Stimulated activated naive CD8-positive, alpha-beta T cell treated with anti-CD3 and anti-CD28 coated beads, Interleukin-15, Interleukin-2, amounts not matched to agents 100 ng/mL and 50 ng/mL, for 24 hours (primary cell): ENCODE measurements at regions not wholly inside any gene's neighbourhood (a gene's known extent, or its start where the extent isn't known, plus 50 kb on each side); places are given as distances from the start of the nearest gene placed in this dataset.
"Not testable (repeated sequence)": the region's sequence is repeated elsewhere in the genome, so short reads cannot be mapped to it uniquely, and the experiment has no call there.

Experiments
- H3K27ac Mint-ChIP-seq: one replicate; pipeline ENCODE4 v1.8.0; 2021; ENCODE audit warnings: mild to moderate bottlenecking, mixed read lengths
- H3K27me3 Mint-ChIP-seq: one replicate; pipeline ENCODE4 v1.8.0; 2021; ENCODE audit warnings: mixed read lengths
- H3K36me3 Mint-ChIP-seq: one replicate; pipeline ENCODE4 v1.8.0; 2021; ENCODE audit warnings: low read depth, mixed read lengths
- H3K4me1 Mint-ChIP-seq: one replicate; pipeline ENCODE4 v1.8.0; 2021; ENCODE audit warnings: low read depth, mixed read lengths
- H3K4me3 Mint-ChIP-seq: one replicate; pipeline ENCODE4 v1.8.0; 2021; ENCODE audit warnings: mild to moderate bottlenecking, mixed read lengths
- H3K9me3 Mint-ChIP-seq: one replicate; pipeline ENCODE4 v1.8.0; 2021; ENCODE audit warnings: mixed read lengths

DNA sequence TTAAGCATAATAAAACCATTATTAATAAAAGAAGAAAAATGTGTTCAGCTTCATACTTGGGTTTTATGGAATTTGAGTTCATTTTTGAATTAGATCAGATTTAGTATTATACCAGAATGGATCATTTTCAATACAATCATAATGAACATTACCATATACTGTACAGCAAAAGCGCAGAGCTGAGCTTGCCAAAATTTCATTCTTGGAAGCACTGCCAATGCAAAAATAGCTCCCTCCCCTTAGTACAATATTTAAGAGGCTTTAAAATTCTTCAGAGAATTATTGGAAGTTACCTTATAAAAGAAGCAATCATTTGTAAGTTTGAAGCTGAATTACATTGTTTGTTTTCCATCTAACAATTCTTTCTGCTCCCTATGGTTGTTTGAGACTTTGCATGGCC lies 938.1 kb upstream of the SLC39A10 start:
- H3K36me3 Mint-ChIP-seq: no peaks in the 10 kb centered on the region
- peaks cover 3% of the 10 kb centered on the region for H3K9me3 Mint-ChIP-seq
- no peak overlapping the region for H3K27ac Mint-ChIP-seq
- H3K4me3 Mint-ChIP-seq: no peak overlapping the region
- no peaks in the 10 kb centered on the region for H3K4me1 Mint-ChIP-seq
- H3K27me3 Mint-ChIP-seq: no peaks in the 10 kb centered on the region

DNA sequence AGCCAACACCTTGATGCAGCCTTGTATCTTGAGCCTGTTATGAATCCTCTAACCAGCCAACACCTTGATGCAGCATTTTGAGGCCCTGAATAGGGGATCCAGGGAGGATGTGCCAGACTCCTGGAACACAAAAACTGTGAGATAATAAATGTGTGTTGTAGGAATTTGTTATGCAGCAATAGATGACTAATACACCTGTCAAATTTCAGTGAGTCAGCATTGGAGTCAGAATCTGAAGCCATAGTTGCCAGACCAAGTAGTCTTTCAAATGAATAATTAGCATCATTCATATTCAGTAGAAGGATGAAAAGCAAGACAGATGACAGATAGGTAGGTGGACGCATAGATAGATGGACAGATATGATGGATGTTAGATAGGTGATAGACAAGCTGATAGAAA lies 942.5 kb upstream of the SLC39A10 start:
- H3K27ac Mint-ChIP-seq: no peak overlapping the region
- no peaks in the 10 kb centered on the region for H3K36me3 Mint-ChIP-seq
- H3K4me3 Mint-ChIP-seq: no peak overlapping the region

DNA sequence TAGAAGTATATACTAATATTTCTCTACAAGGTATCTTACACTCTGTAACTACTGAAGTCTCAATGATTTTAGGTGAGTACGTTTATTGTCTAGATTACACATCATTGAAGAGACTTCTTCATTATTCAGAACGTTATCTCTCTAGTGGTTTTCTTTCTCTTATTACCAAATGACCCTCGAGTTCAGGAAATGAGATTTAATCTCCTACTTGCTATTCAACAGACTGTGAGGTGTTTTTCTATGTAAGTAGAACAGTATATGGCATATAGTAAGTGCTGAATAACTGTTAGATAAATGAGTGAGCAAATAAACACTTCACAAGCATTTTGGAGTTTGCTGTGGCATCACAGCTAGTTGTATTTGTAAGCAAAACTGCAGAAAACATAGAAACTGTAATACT lies 947.2 kb upstream of the SLC39A10 start:
- no peak overlapping the region for H3K27ac Mint-ChIP-seq
- no peaks in the 10 kb centered on the region for H3K27me3 Mint-ChIP-seq
- no peak overlapping the region for H3K4me3 Mint-ChIP-seq
- H3K9me3 Mint-ChIP-seq: peaks cover 6% of the 10 kb centered on the region
- no peaks in the 10 kb centered on the region for H3K4me1 Mint-ChIP-seq
- H3K36me3 Mint-ChIP-seq: no peaks in the 10 kb centered on the region

More for the DNA sequence above, 942.5 kb upstream of the SLC39A10 start:
- Mint-ChIP-seq H3K4me1 (no peaks in the 10 kb centered on the region), H3K27me3 (no peaks in the 10 kb centered on the region), H3K9me3 (peaks cover 6% of the 10 kb centered on the region)

- H3K27ac Mint-ChIP-seq: no peak overlapping the region
- no peaks in the 10 kb centered on the region for H3K36me3 Mint-ChIP-seq
- no peak overlapping the region for H3K4me3 Mint-ChIP-seq
- no peaks in the 10 kb centered on the region for H3K9me3 Mint-ChIP-seq
- no peaks in the 10 kb centered on the region for H3K27me3 Mint-ChIP-seq
- H3K4me1 Mint-ChIP-seq: no peaks in the 10 kb centered on the region
These were observed 950.8 kb upstream of the SLC39A10 start for GRCh38 chr2:194706179-194706578.

- Mint-ChIP-seq H3K27me3 (no peaks in the 10 kb centered on the region), H3K4me1 (no peaks in the 10 kb centered on the region), H3K27ac (no peak overlapping the region), H3K36me3 (no peaks in the 10 kb centered on the region), H3K9me3 (no peaks in the 10 kb centered on the region), H3K4me3 (no peak overlapping the region)
These were observed 951.6 kb upstream of the SLC39A10 start for GRCh38 chr2:194705398-194705797.

- Mint-ChIP-seq H3K9me3 (no peaks in the 10 kb centered on the region), H3K4me1 (no peaks in the 10 kb centered on the region), H3K27me3 (peaks cover 3% of the 10 kb centered on the region), H3K27ac (no peak overlapping the region), H3K4me3 (no peak overlapping the region), H3K36me3 (no peaks in the 10 kb centered on the region)
These were observed 956.3 kb upstream of the SLC39A10 start for GRCh38 chr2:194700726-194701125.

GRCh38 chr2:194700116-194700515 lies 956.9 kb upstream of the SLC39A10 start:
- no peaks in the 10 kb centered on the region for H3K36me3 Mint-ChIP-seq
- H3K4me3 Mint-ChIP-seq: no peak overlapping the region
- peaks cover 3% of the 10 kb centered on the region for H3K27me3 Mint-ChIP-seq
- no peaks in the 10 kb centered on the region for H3K9me3 Mint-ChIP-seq
- H3K4me1 Mint-ChIP-seq: no peaks in the 10 kb centered on the region
- no peak overlapping the region for H3K27ac Mint-ChIP-seq

DNA sequence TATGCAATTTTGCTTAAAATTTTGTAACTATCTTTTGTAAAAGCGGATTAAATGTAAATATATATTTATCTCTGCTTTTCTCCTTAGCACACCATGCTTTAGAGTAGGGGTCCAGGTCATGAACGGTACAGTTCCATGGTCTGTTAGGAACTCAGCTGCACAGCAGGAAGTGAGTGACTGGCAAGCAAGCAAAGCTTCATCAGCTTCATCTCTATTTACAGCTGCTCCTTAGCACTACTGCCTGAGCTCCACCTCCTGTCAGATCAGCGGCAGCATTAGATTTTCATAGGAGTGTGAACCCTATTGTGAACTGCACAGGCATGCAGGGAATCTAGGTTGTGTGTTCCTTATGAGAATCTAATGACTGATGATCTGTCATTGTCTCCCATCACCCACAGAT lies 959.0 kb upstream of the SLC39A10 start:
- H3K36me3 Mint-ChIP-seq: no peaks in the 10 kb centered on the region
- no peaks in the 10 kb centered on the region for H3K9me3 Mint-ChIP-seq
- H3K4me3 Mint-ChIP-seq: no peak overlapping the region
- no peak overlapping the region for H3K27ac Mint-ChIP-seq
- peaks cover 3% of the 10 kb centered on the region for H3K27me3 Mint-ChIP-seq
- H3K4me1 Mint-ChIP-seq: no peaks in the 10 kb centered on the region

GRCh38 chr2:194697439-194697838 lies 959.6 kb upstream of the SLC39A10 start:
- H3K4me1 Mint-ChIP-seq: no peaks in the 10 kb centered on the region
- no peak overlapping the region for H3K4me3 Mint-ChIP-seq
- no peaks in the 10 kb centered on the region for H3K9me3 Mint-ChIP-seq
- no peak overlapping the region for H3K27ac Mint-ChIP-seq
- H3K36me3 Mint-ChIP-seq: no peaks in the 10 kb centered on the region
- H3K27me3 Mint-ChIP-seq: peaks cover 3% of the 10 kb centered on the region

- Mint-ChIP-seq H3K9me3 (no peaks in the 10 kb centered on the region), H3K4me1 (no peaks in the 10 kb centered on the region), H3K27me3 (peaks cover 3% of the 10 kb centered on the region), H3K27ac (no peak overlapping the region), H3K36me3 (no peaks in the 10 kb centered on the region), H3K4me3 (no peak overlapping the region)
These were observed 960.3 kb upstream of the SLC39A10 start for GRCh38 chr2:194696690-194697089.

- no peaks in the 10 kb centered on the region for H3K4me1 Mint-ChIP-seq
- H3K27ac Mint-ChIP-seq: no peak overlapping the region
- peaks cover 5% of the 10 kb centered on the region for H3K9me3 Mint-ChIP-seq
- H3K27me3 Mint-ChIP-seq: no peaks in the 10 kb centered on the region
- no peaks in the 10 kb centered on the region for H3K36me3 Mint-ChIP-seq
- no peak overlapping the region for H3K4me3 Mint-ChIP-seq
These were observed 970.5 kb upstream of the SLC39A10 start for GRCh38 chr2:194686569-194686968.

DNA sequence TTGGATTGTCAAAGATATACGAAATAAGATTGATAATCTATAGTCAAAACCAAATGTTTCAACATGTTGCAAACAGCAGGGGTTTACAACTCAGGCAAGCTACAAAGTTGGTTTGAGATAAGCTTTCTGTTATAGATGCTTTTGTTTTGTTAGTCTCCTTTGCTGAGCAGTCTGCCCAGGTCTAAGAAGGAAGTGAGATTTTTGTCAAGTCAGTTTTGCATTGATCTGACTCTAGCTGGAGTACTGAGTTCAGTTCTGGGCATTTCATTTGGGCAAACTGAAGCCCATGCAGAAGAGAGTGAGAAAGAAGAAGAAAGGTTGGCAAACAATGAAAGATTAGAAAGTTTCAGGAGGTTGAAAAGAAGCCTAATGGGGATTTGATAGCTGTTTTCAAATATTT lies 983.0 kb upstream of the SLC39A10 start:
- H3K27me3 Mint-ChIP-seq: no peaks in the 10 kb centered on the region
- no peak overlapping the region for H3K27ac Mint-ChIP-seq
- no peaks in the 10 kb centered on the region for H3K9me3 Mint-ChIP-seq
- no peaks in the 10 kb centered on the region for H3K4me1 Mint-ChIP-seq
- no peaks in the 10 kb centered on the region for H3K36me3 Mint-ChIP-seq
- H3K4me3 Mint-ChIP-seq: no peak overlapping the region

DNA sequence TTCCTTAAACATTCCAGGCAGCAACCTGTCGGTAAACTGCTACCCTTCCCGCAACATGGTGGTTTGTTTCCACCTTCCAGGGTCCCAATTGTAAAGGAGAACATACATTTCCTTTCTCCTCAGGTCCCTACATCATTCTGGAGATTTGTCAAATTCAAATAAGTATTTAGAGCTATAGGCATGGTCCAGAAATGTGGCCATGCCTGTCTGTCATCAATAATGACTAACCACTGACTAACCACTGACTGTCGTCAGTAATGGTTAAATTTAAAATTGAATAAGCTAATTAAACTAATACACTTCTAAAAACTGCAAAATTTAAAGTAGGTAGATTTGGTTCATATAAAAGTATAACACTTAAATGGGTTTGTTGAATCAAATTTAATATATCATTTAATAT lies 984.0 kb upstream of the SLC39A10 start:
- Mint-ChIP-seq H3K4me1 (no peaks in the 10 kb centered on the region), H3K27me3 (no peaks in the 10 kb centered on the region), H3K9me3 (no peaks in the 10 kb centered on the region), H3K36me3 (no peaks in the 10 kb centered on the region), H3K4me3 (no peak overlapping the region), H3K27ac (no peak overlapping the region)

GRCh38 chr2:194661431-194661830 lies 995.6 kb upstream of the SLC39A10 start:
- Mint-ChIP-seq H3K27ac (no peak overlapping the region), H3K4me3 (no peak overlapping the region), H3K9me3 (no peaks in the 10 kb centered on the region), H3K4me1 (no peaks in the 10 kb centered on the region), H3K36me3 (no peaks in the 10 kb centered on the region), H3K27me3 (no peaks in the 10 kb centered on the region)

GRCh38 chr2:194639057-194639456 lies 1018.0 kb upstream of the SLC39A10 start:
- not testable (repeated sequence) for H3K36me3 Mint-ChIP-seq

DNA sequence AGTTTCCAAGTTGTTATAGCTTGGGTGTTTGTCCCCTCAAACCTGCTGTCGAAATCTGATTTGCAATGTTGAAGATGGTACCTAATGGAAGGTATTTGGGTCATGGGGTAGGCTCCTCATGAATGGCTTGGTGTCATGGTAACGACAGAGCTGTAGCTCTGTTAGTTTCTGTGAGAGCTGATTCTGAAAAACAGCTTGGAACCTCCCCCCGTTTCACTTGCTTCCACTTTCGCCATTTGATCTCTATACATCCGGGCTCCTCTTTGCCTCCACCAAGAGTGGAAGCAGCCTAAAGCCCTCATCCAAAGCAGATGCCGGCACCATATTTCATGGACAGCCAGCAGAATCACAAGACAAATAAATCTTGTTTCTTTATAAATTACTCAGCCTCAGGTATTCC lies 1035.1 kb upstream of the SLC39A10 start:
- Mint-ChIP-seq H3K4me3 (no peak overlapping the region), H3K36me3 (no peaks in the 10 kb centered on the region), H3K27ac (no peak overlapping the region), H3K27me3 (no peaks in the 10 kb centered on the region), H3K4me1 (no peaks in the 10 kb centered on the region), H3K9me3 (no peaks in the 10 kb centered on the region)

More at GRCh38 chr2:194639057-194639456, 1018.0 kb upstream of the SLC39A10 start:
- H3K27me3 Mint-ChIP-seq, H3K27ac Mint-ChIP-seq, H3K4me1 Mint-ChIP-seq, H3K9me3 Mint-ChIP-seq, H3K4me3 Mint-ChIP-seq: not testable (repeated sequence)

- Mint-ChIP-seq H3K9me3 (no peaks in the 10 kb centered on the region), H3K27me3 (no peaks in the 10 kb centered on the region), H3K36me3 (no peaks in the 10 kb centered on the region), H3K4me3 (no peak overlapping the region), H3K4me1 (no peaks in the 10 kb centered on the region), H3K27ac (no peak overlapping the region)
These were observed 1037.7 kb upstream of the SLC39A10 start for GRCh38 chr2:194619366-194619765.
